Spleen (tissue), 7 donors: ENCODE measurements at regions not wholly inside any gene's neighbourhood (a gene's known extent, or its start where the extent isn't known, plus 50 kb on each side); places are given as distances from the start of the nearest gene placed in this dataset.

ENCODE experiments used
- POLR2A ChIP-seq, 3 donors: fragments of 450-650 bp; IDR thresholded peaks; one replicate each; pipeline ENCODE4 v1.5.1; 2017; ENCODE audit warnings: antibody characterized with exemption in 3 of 3, mild to moderate bottlenecking in 1 of 3
- POLR2AphosphoS5 ChIP-seq, 3 donors: sonication (generic); formaldehyde crosslinking; IDR thresholded peaks; one replicate each; pipeline ENCODE4 v1.5.1; 2017; ENCODE audit warnings: antibody characterized with exemption in 3 of 3
- TF ChIP-seq, protein P1 (sequence below), 11 experiments: fragments of 200-600 bp in 7 of 11; fragments of 450-650 bp in 4 of 11; sonication (generic) in 4 of 11; IDR thresholded peaks in 8 of 11; conservative IDR thresholded peaks in 3 of 11; 1 replicate in 7 of 11; 2 replicates in 4 of 11; pipeline versions ENCODE4 v1.4.0 to v1.8.0; 2016 to 2021; ENCODE audit warnings: antibody characterized with exemption in 11 of 11, inconsistent platforms in 4 of 11, mild to moderate bottlenecking in 1 of 11
- donor health status: DM: no; HTN: no; CAD: no; lungs with moderate emphysema.
- donor health status: DM: no; HTN: no; CAD: no.
- donor health status: DM: no; HTN: no; CAD: no.

DNA sequence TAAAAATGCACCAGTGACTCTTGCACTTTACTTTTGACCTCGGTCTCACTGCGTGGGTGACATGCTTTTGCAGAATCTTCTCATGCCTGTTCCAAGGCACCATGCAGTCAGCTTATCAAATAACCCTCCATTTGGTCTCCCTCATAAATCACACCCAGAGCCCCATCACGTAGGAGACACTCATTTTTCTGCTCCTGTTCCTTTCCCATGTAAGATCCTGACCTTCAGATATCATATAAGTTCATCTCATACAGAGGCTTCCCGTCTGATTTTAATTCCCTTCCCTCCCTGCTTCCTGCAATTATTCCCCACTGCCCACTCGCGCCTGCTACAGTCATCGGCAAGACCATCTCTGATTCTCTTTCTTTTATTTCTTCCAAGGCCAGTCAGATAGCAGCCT, 1226.3 kb upstream of the AUTS2 start:
- TF ChIP-seq POLR2A (IDR thresholded peaks at IDR 0.05) (no peak), POLR2AphosphoS5 (IDR thresholded peaks at IDR 0.05) (no peak)
- TF ChIP-seq, protein P1, sequence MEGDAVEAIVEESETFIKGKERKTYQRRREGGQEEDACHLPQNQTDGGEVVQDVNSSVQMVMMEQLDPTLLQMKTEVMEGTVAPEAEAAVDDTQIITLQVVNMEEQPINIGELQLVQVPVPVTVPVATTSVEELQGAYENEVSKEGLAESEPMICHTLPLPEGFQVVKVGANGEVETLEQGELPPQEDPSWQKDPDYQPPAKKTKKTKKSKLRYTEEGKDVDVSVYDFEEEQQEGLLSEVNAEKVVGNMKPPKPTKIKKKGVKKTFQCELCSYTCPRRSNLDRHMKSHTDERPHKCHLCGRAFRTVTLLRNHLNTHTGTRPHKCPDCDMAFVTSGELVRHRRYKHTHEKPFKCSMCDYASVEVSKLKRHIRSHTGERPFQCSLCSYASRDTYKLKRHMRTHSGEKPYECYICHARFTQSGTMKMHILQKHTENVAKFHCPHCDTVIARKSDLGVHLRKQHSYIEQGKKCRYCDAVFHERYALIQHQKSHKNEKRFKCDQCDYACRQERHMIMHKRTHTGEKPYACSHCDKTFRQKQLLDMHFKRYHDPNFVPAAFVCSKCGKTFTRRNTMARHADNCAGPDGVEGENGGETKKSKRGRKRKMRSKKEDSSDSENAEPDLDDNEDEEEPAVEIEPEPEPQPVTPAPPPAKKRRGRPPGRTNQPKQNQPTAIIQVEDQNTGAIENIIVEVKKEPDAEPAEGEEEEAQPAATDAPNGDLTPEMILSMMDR (IDR thresholded peaks at IDR 0.05 in 8 of 11, conservative IDR thresholded peaks at IDR 0.05 in 3 of 11) = no peak
